ENCODE measurements at regions not wholly inside any gene's neighbourhood (a gene's known extent, or its start where the extent isn't known, plus 50 kb on each side); places are given as distances from the start of the nearest gene placed in this dataset.

DNA sequence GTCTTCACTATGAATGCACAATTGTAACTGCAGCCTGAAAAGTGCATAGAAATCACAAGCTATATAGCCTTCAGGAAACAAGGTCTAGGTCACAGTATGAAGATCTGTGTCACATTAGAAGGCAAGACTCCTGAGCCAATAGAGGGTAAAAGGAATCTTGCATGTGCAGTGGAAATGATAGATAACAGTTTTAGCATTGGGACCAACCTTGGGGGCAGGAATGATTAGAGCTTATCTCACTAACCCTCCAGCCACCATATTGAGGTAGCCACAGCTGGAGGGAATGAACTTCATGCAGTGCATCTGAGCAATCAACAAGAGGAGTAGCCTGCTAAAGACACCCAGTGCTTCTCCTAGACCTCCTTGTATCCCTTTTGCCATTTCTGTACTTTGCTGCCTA lies 390.1 kb downstream of the LTN1 start:
- TF ChIP-seq, protein P1, sequence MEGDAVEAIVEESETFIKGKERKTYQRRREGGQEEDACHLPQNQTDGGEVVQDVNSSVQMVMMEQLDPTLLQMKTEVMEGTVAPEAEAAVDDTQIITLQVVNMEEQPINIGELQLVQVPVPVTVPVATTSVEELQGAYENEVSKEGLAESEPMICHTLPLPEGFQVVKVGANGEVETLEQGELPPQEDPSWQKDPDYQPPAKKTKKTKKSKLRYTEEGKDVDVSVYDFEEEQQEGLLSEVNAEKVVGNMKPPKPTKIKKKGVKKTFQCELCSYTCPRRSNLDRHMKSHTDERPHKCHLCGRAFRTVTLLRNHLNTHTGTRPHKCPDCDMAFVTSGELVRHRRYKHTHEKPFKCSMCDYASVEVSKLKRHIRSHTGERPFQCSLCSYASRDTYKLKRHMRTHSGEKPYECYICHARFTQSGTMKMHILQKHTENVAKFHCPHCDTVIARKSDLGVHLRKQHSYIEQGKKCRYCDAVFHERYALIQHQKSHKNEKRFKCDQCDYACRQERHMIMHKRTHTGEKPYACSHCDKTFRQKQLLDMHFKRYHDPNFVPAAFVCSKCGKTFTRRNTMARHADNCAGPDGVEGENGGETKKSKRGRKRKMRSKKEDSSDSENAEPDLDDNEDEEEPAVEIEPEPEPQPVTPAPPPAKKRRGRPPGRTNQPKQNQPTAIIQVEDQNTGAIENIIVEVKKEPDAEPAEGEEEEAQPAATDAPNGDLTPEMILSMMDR (IDR thresholded peaks at IDR 0.05) = no peak
- TF ChIP-seq POLR2A (IDR thresholded peaks at IDR 0.05) = no peak
